GM19463 (cell line): ENCODE measurements at regions not wholly inside any gene's neighbourhood (a gene's known extent, or its start where the extent isn't known, plus 50 kb on each side); places are given as distances from the start of the nearest gene placed in this dataset.
"Not testable (repeated sequence)": the region's sequence is repeated elsewhere in the genome, so short reads cannot be mapped to it uniquely, and the experiment has no call there.

Experiments
- ATAC-seq: cut with Tn5 transposase; IDR thresholded peaks from one replicate; pipeline ENCODE4 v1.9.1; 2021; ENCODE audit warnings: mild to moderate bottlenecking, moderate library complexity; ENCODE audit not compliant: unreplicated experiment

- ATAC-seq: no peak
Observed at GRCh38 chr1:66455446-66455845, 78.5 kb upstream of the SGIP1 start.

GRCh38 chr1:66460776-66461175 is 73.2 kb upstream of the SGIP1 start:
- no peak for ATAC-seq

- ATAC-seq: no peak
Observed at GRCh38 chr1:66462313-66462712, 71.6 kb upstream of the SGIP1 start.

GRCh38 chr1:66464351-66464750 is 69.6 kb upstream of the SGIP1 start:
- ATAC-seq: no peak

GRCh38 chr1:66464802-66465201 is 69.2 kb upstream of the SGIP1 start:
- ATAC-seq: no peak

- not testable (repeated sequence) for ATAC-seq
Observed at GRCh38 chr1:66466695-66467094, 67.3 kb upstream of the SGIP1 start.

- no peak for ATAC-seq
Observed at GRCh38 chr1:66468722-66469121, 65.2 kb upstream of the SGIP1 start.

- ATAC-seq: no peak
Observed at GRCh38 chr1:66475940-66476339, 58.0 kb upstream of the SGIP1 start.

- no peak for ATAC-seq
Observed at GRCh38 chr1:66476774-66477173, 57.2 kb upstream of the SGIP1 start.

GRCh38 chr1:66478116-66478515 is 55.8 kb upstream of the SGIP1 start:
- no peak for ATAC-seq

- ATAC-seq: no peak
Observed at GRCh38 chr1:66480162-66480561, 53.8 kb upstream of the SGIP1 start.

- ATAC-seq: not testable (repeated sequence)
Observed at GRCh38 chr1:66481215-66481614, 52.7 kb upstream of the SGIP1 start.
